GM23338 (cell line): ENCODE measurements at regions not wholly inside any gene's neighbourhood (a gene's known extent, or its start where the extent isn't known, plus 50 kb on each side); places are given as distances from the start of the nearest gene placed in this dataset.
A peak's percentile ranks its signal among the peaks of the same experiment; 100 is the strongest.

Experiments
- ATAC-seq: fragments of 200-7000 bp; cut with Tn5 transposase; 3 replicates; pipeline ENCODE4 v1.9.1; 2020
- DNase-seq: peaks from one replicate; pipeline ENCODE4 v3.0.0-alpha.2; 2015; ENCODE audit warnings: low spot score
- H2AFZ ChIP-seq: fragments of 200-600 bp; sonication (generic); 2 replicates; pipeline ENCODE4 v1.8.0; 2016; ENCODE audit warnings: antibody characterized with exemption, mild to moderate bottlenecking, moderate library complexity
- H3F3A ChIP-seq: fragments of 200-600 bp; sonication (generic); replicated peaks from 2 replicates; pipeline ENCODE4 v1.8.0; 2017; ENCODE audit warnings: antibody characterized with exemption, mixed run types, low read depth
- H3K27ac ChIP-seq: fragments of 200-600 bp; sonication (generic); 2 replicates; pipeline ENCODE4 v1.6.1; 2016; ENCODE audit warnings: low read depth
- H3K27me3 ChIP-seq: fragments of 200-600 bp; sonication (generic); 2 replicates; pipeline ENCODE4 v1.8.0; 2016; ENCODE audit warnings: mild to moderate bottlenecking, mixed run types, moderate library complexity; ENCODE audit not compliant: insufficient read depth
- H3K36me3 ChIP-seq: fragments of 200-600 bp; sonication (generic); 2 replicates; pipeline ENCODE4 v1.8.0; 2016; ENCODE audit warnings: mild to moderate bottlenecking; ENCODE audit not compliant: insufficient read depth
- H3K4me1 ChIP-seq: fragments of 200-600 bp; sonication (generic); 2 replicates; pipeline ENCODE4 v1.8.0; 2016; ENCODE audit warnings: mild to moderate bottlenecking, moderate library complexity; ENCODE audit not compliant: insufficient read depth
- H3K4me2 ChIP-seq: fragments of 200-600 bp; sonication (generic); 2 replicates; pipeline ENCODE4 v1.7.1; 2017; ENCODE audit warnings: mixed run types
- H3K4me3 ChIP-seq: fragments of 200-600 bp; sonication (generic); 2 replicates; pipeline ENCODE4 v1.6.1; 2016; ENCODE audit warnings: mixed run types
- H3K79me2 ChIP-seq: fragments of 200-600 bp; sonication (generic); replicated peaks from 2 replicates; pipeline ENCODE4 v1.8.0; 2017; ENCODE audit warnings: mild to moderate bottlenecking; ENCODE audit not compliant: insufficient read depth
- H3K9me2 ChIP-seq: fragments of 200-600 bp; sonication (generic); 2 replicates; pipeline ENCODE4 v1.8.0; 2017; ENCODE audit not compliant: insufficient read depth
- H4K20me1 ChIP-seq: fragments of 200-600 bp; sonication (generic); replicated peaks from 2 replicates; pipeline ENCODE4 v1.8.0; 2017; ENCODE audit warnings: mild to moderate bottlenecking; ENCODE audit not compliant: insufficient read depth
- H3K27ac Mint-ChIP-seq: 2 replicates; pipeline ENCODE4 v1.8.0; 2020; ENCODE audit warnings: inconsistent platforms, mild to moderate bottlenecking, moderate library complexity, mixed read lengths
- H3K27me3 Mint-ChIP-seq: 3 replicates; pipeline ENCODE4 v1.8.0; 2022; ENCODE audit warnings: low read depth, mild to moderate bottlenecking, moderate library complexity, mixed read lengths, inconsistent platforms; ENCODE audit not compliant: insufficient read depth, poor library complexity
- H3K36me3 Mint-ChIP-seq: 3 replicates; pipeline ENCODE4 v1.8.0; 2021; ENCODE audit warnings: low read depth, mild to moderate bottlenecking, inconsistent platforms, moderate library complexity, mixed read lengths
- H3K4me1 Mint-ChIP-seq: 3 replicates; pipeline ENCODE4 v1.8.0; 2020; ENCODE audit warnings: mild to moderate bottlenecking, inconsistent platforms, mixed read lengths
- H3K4me3 Mint-ChIP-seq: 3 replicates; pipeline ENCODE4 v1.8.0; 2021; ENCODE audit warnings: moderate library complexity, mild to moderate bottlenecking, inconsistent platforms, mixed read lengths
- H3K9me3 Mint-ChIP-seq: 3 replicates; pipeline ENCODE4 v1.8.0; 2020; ENCODE audit warnings: moderate library complexity, mild to moderate bottlenecking, inconsistent platforms, mixed read lengths
- POLR2AphosphoS5 ChIP-seq: IDR thresholded peaks from 2 replicates; pipeline ENCODE4 v1.6.1; 2016; ENCODE audit warnings: antibody characterized with exemption, low read depth
- STAT1 ChIP-seq: IDR thresholded peaks from one replicate; pipeline ENCODE4 v1.6.1; 2016; ENCODE audit warnings: antibody characterized with exemption; ENCODE audit not compliant: unreplicated experiment
- ZNF114 ChIP-seq: fragments of 250-450 bp; sonication (Bioruptor Pico); IDR thresholded peaks from 2 replicates; pipeline ENCODE4 v1.5.0; 2020; ENCODE audit warnings: mild to moderate bottlenecking, moderate library complexity
- ZNF331 ChIP-seq: fragments of 250-450 bp; sonication (Bioruptor Pico); IDR thresholded peaks from 2 replicates; pipeline ENCODE4 v1.5.0; 2020; ENCODE audit warnings: low read depth, mild to moderate bottlenecking, moderate library complexity
- TF ChIP-seq, protein P1 (sequence below), 2 experiments: fragments of 200-600 bp in 1 of 2; sonication (generic) in 1 of 2; conservative IDR thresholded peaks; 2 replicates each; pipeline versions ENCODE4 v1.5.1 to v1.6.1; 2016 to 2017; ENCODE audit warnings: antibody characterized with exemption in 2 of 2, low read depth in 2 of 2, mild to moderate bottlenecking in 2 of 2, moderate library complexity in 1 of 2
- TF ChIP-seq, protein P2 (sequence below): IDR thresholded peaks from 2 replicates; pipeline ENCODE4 v1.6.1; 2016; ENCODE audit warnings: antibody characterized with exemption

DNA sequence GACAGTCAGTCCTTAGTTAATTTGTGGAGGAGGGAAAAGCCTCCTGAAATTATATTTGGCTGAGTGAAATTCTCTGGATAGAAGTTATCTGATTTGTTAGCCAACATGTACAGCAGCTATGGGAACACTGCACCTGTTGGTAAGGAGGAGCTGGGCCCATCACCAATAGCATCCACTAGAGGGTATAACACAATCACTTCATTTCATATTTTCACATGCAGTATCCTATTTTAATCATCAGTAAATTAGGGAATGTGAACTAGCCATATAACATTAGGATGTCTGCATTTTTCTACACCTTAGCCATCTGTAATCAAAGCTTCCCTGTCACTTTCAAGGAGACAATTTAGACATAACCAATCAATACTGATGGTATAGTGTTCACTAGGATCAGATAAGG lies 818.4 kb upstream of the CDH2 start:
- TF ChIP-seq, protein P1, sequence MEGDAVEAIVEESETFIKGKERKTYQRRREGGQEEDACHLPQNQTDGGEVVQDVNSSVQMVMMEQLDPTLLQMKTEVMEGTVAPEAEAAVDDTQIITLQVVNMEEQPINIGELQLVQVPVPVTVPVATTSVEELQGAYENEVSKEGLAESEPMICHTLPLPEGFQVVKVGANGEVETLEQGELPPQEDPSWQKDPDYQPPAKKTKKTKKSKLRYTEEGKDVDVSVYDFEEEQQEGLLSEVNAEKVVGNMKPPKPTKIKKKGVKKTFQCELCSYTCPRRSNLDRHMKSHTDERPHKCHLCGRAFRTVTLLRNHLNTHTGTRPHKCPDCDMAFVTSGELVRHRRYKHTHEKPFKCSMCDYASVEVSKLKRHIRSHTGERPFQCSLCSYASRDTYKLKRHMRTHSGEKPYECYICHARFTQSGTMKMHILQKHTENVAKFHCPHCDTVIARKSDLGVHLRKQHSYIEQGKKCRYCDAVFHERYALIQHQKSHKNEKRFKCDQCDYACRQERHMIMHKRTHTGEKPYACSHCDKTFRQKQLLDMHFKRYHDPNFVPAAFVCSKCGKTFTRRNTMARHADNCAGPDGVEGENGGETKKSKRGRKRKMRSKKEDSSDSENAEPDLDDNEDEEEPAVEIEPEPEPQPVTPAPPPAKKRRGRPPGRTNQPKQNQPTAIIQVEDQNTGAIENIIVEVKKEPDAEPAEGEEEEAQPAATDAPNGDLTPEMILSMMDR (conservative IDR thresholded peaks at IDR 0.05; ENCODE audit: low read depth in 2 of 2) = peak; percentile 39 to 50
- no peak for TF ChIP-seq ZNF114 (CRISPR knock-in tag)
- H3K4me1 Mint-ChIP-seq = no peaks in the 10 kb centered on the region

DNA sequence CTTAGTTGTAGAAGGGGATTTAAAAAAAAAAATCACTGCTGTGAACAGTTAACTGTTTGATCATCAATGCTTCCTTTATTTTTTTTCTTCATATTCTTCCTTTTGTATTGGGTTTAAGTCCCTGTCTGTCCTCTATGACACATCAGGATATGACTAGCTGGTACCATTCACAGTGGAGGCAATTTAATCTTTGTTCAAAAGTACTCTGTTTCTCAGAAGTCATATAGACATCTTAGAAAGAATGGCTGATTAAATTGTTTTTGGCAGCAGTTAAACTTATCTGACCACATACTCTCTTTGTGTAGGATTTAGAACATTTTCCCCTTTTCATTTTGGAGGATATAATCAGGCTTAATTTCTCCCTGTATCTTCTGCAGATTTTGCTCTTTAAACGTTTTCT lies 807.8 kb upstream of the CDH2 start:
- DNase-seq = no peak
- no peak overlapping the region for H3K4me2 ChIP-seq

More for the DNA sequence above, 818.4 kb upstream of the CDH2 start:
- Mint-ChIP-seq H3K4me3 (no peak overlapping the region), H3K27ac (no peak overlapping the region), H3K27me3 (peaks cover 2% of the 10 kb centered on the region), H3K36me3 (no peaks in the 10 kb centered on the region), H3K9me3 (no peaks in the 10 kb centered on the region)
- H2AFZ ChIP-seq = no peak overlapping the region
- H3K27me3 ChIP-seq = no peaks in the 10 kb centered on the region
- H3K4me1 ChIP-seq = no peaks in the 10 kb centered on the region
- no peaks in the 10 kb centered on the region for H3K79me2 ChIP-seq
- no peaks in the 10 kb centered on the region for H3K36me3 ChIP-seq
- H4K20me1 ChIP-seq = no peaks in the 10 kb centered on the region
- no peaks in the 10 kb centered on the region for H3K9me2 ChIP-seq
- no peaks in the 10 kb centered on the region for H3F3A ChIP-seq
- H3K27ac ChIP-seq = no peak overlapping the region
- no peak for ATAC-seq
- no peak for DNase-seq
- no peak overlapping the region for H3K4me3 ChIP-seq
- H3K4me2 ChIP-seq = no peak overlapping the region

DNA sequence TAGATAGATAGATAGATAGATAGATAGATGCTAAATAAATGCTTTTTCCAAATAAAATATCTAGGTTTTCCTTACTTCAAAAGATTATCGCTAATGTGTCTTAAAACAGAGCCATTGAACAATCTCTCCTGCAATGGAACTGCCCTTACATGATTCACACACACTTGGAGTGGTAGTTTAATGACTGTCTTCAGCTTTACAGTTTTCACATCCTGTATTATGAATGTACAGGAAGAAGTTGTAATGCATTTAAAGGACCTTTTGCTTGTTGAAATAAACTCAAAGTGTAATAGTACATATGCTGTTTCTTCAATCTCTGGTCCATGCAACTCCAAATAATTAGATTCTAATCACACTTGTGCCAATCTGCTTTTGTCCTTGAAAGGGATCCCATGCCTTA lies 797.6 kb upstream of the CDH2 start:
- Histone ChIP-seq H3K4me2 (no peak overlapping the region), H3F3A (no peaks in the 10 kb centered on the region), H4K20me1 (no peaks in the 10 kb centered on the region), H3K36me3 (no peaks in the 10 kb centered on the region), H3K27me3 (no peaks in the 10 kb centered on the region), H3K79me2 (no peaks in the 10 kb centered on the region), H3K4me1 (no peaks in the 10 kb centered on the region), H3K27ac (no peak overlapping the region), H3K9me2 (no peaks in the 10 kb centered on the region), H2AFZ (no peak overlapping the region), H3K4me3 (no peak overlapping the region)
- H3K36me3 Mint-ChIP-seq = no peaks in the 10 kb centered on the region
- H3K4me3 Mint-ChIP-seq = no peak overlapping the region
- DNase-seq (no peak), ATAC-seq (no peak)
- no peaks in the 10 kb centered on the region for H3K27me3 Mint-ChIP-seq
- no peaks in the 10 kb centered on the region; the same call in 2 of the 3 replicates for H3K4me1 Mint-ChIP-seq
- H3K9me3 Mint-ChIP-seq = no peaks in the 10 kb centered on the region
- no peak overlapping the region for H3K27ac Mint-ChIP-seq
- TF ChIP-seq, protein P1 (conservative IDR thresholded peaks at IDR 0.05; ENCODE audit: low read depth in 2 of 2) = no peak
- TF ChIP-seq STAT1 = no peak

More for the DNA sequence above, 807.8 kb upstream of the CDH2 start:
- no peak for TF ChIP-seq ZNF331
- TF ChIP-seq, protein P2, sequence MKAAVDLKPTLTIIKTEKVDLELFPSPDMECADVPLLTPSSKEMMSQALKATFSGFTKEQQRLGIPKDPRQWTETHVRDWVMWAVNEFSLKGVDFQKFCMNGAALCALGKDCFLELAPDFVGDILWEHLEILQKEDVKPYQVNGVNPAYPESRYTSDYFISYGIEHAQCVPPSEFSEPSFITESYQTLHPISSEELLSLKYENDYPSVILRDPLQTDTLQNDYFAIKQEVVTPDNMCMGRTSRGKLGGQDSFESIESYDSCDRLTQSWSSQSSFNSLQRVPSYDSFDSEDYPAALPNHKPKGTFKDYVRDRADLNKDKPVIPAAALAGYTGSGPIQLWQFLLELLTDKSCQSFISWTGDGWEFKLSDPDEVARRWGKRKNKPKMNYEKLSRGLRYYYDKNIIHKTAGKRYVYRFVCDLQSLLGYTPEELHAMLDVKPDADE = no peak
- TF ChIP-seq STAT1 = no peak
- TF ChIP-seq POLR2AphosphoS5 = no peak
- no peak overlapping the region for H3K27ac ChIP-seq
- no peaks in the 10 kb centered on the region for H3K27me3 ChIP-seq
- H3K36me3 Mint-ChIP-seq = no peaks in the 10 kb centered on the region
- ATAC-seq = no peak
- no peaks in the 10 kb centered on the region for H3K4me1 ChIP-seq
- H3K27me3 Mint-ChIP-seq = no peaks in the 10 kb centered on the region
- H3K4me1 Mint-ChIP-seq = no peaks in the 10 kb centered on the region
- H3K27ac Mint-ChIP-seq = no peak overlapping the region
- H3F3A ChIP-seq = no peaks in the 10 kb centered on the region
- no peaks in the 10 kb centered on the region for H3K79me2 ChIP-seq
- no peaks in the 10 kb centered on the region for H3K9me2 ChIP-seq
- no peak overlapping the region for H2AFZ ChIP-seq
- H4K20me1 ChIP-seq = no peaks in the 10 kb centered on the region
- no peak overlapping the region for H3K4me3 Mint-ChIP-seq
- no peaks in the 10 kb centered on the region for H3K36me3 ChIP-seq
- no peak overlapping the region for H3K4me3 ChIP-seq
- peaks cover 3% of the 10 kb centered on the region; the same call in 1 of the 3 replicates for H3K9me3 Mint-ChIP-seq
